Activated CD4-positive, alpha-beta T cell treated with anti-CD3 and anti-CD28 coated beads, Interleukin-2, amount 50 U/mL, for 1 hour (primary cell): ENCODE measurements at regions not wholly inside any gene's neighbourhood (a gene's known extent, or its start where the extent isn't known, plus 50 kb on each side); places are given as distances from the start of the nearest gene placed in this dataset.

Experiments used
- DNase-seq: peaks from one replicate; pipeline ENCODE4 v3.0.0-alpha.2; 2020

DNA sequence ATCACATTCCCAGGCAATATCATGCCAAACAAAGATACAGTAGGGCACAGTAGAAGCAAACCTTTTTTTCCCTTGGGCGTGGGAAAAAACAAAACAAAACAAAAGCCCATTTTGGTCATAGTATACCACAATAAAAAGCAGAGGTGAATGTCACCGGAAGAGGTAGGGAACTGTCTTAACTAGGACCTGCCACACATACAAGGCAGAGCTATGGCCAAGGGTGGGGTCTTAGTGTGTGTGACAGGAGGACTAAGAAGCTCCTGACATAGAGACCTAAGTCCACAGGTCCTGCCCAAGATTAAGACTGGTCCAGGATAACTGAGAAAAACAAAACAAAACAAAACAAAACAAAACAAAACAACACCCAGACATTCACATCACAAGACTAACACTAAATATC, 441.2 kb upstream of the DSEL start:
- no peak for DNase-seq

DNA sequence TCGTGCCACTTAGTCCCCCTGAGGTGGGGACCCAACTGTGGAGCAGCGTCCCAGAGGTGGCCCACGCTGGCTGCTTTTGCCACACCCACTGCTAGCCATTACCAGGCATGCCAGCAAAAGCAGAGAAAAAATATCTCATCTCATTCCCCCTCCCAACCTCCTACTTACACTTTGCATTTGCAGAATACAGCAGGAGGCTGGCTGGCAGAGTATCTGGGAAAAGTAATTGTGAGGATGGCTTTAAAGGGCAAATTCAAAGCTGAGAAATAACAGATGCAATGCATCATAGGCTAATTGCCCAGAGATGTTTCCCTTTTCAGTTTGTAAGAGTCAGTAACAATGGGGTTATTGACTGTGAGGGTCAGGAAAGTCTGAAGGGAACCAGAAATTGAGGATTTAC, 438.1 kb upstream of the DSEL start:
- DNase-seq, result no peak

DNA sequence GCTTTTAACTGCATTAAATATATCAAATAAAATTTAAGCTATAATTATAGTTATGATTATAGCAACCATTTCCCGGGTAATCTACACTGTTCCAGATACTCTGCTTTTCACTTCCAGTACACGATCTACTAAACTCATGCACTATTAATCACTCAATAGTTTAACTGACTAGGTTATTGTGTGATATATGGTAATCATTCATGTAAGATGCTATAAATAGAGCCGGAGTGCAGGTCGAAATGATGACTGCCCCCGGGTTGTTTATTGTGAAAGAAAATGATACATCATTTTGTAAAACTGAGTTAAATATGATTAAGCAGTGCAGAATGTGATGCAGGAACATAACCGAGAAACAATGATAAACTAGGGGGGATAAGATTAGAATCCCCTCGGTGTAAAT, 434.6 kb upstream of the DSEL start:
- no peak for DNase-seq

DNA sequence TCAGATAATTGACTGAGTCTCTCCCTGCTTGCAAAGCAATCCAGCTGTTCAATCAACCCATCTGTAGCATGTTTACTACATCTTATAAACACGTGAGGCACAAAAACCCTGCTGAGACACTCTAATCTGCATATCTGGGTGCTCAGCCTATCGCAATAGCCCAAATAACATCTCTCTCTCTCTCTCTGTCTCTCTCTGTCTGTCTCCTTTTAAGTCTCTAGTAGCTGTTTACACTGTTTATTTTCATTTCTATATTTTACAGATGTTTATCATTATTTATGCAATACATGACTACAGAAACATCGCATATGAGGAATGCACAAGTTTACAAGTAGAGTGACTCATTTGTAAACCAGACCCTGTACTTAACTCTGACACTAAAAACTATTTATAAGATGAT, 422.1 kb upstream of the DSEL start:
- no peak for DNase-seq

DNA sequence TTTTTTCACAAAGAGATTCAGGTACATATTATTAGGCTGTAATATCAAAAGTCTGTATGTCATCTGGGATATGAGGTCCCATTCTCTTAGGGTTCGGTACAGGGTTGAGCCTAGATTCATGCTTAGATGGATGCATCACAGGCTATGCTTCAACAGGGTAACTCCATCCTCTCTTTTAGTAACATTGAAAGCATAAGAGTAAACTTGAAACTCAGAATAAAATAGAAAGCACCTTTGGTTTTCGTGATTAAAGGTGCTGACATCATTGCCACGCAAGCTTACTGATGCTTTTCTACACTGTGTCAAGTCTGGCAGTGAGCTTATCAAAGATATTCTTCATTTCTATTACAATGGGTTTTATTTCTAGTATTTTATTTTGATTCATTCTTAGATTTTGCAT, 419.1 kb upstream of the DSEL start:
- no peak for DNase-seq

DNA sequence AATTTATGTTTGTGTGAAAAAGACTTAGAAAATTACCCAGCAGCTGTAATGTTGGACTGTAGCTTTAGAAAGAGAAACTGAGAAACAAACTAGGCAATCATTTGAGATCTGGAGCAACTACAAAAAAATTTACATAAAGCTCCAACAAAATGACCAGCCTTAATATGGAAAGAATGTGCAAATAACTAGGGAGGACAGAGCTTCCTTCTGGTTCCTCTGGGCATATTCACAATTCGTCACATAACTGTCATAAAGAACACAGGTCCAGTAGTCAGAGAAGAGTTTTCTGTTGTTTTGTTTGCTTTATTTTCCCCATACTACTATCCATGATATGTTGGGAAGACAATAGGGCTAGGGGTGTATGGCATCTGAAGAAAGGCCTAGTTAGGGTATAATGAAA, 416.8 kb upstream of the DSEL start:
- DNase-seq, result no peak

DNA sequence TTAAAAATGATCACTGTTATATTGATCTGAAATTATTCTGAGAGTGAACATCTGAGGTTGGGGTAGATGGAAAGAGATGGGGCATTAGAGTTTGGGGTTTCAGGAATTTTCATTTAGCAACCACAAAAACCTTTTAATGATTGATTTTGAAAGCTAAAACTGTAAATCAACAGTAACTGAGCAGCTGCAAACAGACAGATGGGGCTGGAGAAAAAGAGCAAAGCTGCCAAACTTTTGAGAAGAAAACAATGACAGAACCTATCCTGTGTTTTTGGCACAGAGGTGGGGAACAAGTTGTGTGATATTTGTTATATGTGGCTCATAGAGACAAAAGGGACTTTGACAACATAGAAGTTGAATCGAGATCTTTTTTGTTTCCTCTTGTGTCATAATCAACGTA, 415.8 kb upstream of the DSEL start:
- DNase-seq, result no peak

DNA sequence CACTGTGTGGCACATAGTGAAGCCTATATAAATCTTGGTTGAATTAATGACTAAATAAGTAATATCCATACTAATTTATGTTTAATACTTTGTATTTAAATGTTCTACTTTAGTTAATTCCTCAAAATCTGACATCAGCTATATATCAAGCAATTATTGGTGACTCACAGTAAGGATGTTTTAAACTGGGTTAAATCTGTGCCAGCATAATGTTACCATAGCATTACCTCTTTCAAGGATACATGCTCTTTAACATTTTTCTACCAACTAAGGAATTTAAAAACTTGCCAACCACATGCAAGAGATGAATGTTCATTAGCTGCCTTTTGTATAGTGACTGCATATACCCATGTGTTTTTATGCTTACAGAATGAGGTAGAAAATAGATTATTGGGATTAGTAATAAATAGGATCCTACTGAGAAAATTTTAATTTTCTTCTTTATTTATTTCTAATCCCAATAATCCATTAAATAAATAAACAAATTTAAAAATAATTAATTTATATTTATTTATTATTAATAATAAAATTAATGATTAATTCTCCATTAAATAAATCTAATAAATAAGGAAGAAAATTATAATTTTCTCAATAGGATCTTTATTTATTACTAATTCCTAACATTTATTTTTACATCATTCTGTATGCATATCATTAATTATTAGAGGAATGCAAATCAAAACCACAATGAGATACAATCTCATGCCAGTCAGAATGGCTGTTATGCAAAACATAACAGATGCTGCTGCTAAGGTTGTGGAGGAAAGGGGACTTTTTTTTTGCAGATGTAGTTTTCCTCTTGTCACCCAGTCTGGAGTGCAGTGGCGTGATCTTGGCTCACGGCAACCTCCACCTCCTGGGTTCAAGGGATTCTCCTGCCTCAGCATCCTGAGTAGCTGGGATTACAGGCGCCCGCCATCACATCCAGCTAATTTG, 410.7 kb upstream of the DSEL start:
- no peak for DNase-seq

DNA sequence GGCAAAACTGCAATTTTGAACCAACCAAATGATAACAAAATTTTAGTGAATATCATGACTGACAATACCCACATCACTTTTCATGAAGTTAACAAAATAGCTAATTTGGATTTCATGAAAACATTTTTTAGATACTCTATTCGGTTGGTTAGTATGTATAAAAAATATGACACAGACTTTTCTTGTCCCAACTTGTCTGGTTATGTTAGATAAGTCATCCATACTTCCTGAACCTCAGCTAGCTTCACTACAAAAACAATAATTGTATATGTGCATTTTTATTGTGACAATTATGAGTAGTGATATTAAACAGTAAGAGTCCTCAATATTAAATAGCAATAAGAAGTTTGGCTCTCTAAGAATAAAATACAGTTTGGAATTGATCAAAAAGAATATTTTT, 408.1 kb upstream of the DSEL start:
- no peak for DNase-seq

DNA sequence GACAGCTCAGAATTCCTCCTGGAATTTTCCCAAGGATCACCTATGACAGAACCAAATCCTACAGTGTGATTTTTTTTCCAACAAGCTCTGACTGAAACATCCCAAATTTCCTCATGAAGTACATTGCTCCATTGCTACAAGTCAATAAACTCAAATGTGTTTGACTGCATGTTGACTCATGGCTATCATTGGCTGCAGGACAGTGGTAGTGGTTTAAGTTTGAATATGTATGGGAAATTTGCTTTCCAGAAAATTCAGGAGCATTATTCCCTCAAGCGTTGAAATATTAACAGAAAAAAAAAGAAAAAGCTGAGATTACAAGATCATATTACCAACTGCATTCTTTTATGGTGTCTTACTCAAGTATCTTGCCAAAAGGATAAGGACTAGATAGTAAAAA, 402.8 kb upstream of the DSEL start:
- no peak for DNase-seq

DNA sequence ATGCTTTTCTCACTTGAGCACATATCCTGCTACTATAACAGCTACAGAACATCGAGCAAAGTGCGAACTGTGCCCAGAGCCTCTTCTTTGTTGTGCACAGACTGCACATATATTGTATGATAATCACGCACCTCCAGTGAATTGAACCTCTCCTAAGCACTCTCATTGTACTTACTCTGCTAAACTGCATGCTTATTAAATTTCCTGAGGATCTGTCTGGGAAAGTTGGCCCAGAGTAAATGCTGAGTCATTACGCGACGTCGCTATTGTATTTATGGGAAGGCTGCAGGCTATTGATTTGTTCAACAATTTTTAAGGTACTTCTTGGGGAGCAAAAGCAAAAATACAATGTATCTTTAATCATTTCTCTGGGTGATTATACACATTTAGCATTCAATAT, 399.6 kb upstream of the DSEL start:
- DNase-seq, result no peak

DNA sequence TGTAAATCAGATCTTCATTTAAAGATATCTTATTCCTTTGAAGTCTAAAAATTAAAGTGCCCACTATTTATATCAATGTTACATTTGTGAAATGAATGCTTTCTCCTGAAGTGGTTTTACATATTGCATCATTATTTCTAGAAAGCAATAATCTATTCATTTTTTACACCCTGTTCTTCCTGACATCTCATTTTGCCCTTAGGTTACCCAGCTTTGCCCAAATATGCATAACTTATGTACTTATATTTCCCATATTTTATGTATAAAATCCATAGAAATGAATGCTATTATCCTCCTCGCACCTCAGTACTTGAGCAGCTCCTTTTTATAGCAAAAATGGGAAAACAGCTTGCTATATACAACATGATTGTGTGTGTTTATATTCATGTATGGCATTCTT, 396.5 kb upstream of the DSEL start:
- DNase-seq, result no peak

DNA sequence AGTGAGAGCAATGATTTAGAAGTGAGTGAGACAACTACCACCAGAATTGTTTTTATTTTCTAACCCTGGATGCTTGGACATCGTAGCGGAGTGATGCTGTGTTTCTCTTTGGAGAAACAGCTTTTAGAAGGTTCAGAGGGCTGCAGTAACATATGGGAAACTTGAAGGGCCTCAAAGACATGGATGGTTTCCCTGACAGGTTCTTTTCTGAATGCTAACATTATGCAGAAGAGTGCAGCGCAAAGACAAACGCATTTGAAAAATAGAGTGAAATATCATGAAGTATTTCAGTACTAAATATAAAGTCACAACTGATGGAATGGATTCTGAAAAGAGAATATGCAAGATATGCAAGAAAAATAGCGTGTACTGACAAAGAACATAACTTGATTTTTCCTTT, 385.1 kb upstream of the DSEL start:
- DNase-seq, result no peak

DNA sequence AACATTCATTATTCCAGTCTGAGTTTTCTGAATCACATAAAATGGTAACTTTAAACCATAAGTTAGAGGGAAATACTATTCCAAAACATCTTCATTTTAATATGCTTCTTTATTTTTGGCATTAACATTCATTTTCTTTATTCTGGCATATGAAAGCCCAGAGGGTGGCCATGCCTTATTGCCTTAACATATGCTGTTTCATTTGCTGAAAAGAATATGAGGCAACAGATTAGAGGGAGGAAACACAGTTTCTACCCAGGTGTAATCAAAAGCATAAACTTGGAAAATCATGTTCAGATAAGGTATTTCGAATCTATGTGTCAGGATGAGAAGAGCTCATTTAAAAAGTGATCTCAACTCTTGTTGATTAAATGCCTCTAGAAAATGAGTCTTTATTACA, 379.9 kb upstream of the DSEL start:
- no peak for DNase-seq

DNA sequence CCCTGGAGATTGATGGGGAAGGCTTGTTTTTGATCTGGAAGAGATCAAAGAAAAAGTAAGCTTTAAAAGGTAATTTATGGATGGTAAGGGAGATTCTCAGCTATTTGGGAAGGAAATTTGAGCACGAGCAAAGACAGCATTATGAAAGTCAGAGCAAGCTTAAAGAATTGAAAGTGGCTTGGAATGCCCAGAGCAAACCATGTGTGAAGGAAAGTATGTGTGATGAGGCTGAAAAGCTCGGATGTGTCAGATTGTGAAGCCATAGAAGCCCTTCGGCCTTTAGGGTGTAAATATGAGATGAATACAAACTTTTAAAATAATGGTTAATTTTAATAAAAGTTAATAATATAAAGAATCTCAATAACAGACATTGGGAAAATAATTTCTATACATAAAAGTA, 377.4 kb upstream of the DSEL start:
- no peak for DNase-seq

DNA sequence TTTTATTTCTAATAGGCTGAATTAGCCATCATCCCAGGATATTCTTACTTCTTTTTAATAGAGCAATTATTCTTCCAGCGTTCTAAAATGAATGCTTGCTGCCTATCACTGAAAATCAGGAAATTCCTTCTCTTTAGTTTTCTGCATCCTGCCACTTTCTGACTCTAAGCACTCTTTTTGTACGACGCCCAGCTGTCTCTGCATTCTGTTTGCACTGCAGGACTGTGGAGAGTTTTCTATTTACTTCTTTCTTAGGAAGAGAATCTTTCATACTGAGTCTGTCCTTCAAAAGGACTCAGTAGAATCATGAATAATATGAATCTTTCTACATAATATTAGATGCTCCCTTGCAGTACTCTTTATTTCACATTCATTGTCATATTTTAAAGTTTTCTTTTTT, 360.4 kb upstream of the DSEL start:
- no peak for DNase-seq

DNA sequence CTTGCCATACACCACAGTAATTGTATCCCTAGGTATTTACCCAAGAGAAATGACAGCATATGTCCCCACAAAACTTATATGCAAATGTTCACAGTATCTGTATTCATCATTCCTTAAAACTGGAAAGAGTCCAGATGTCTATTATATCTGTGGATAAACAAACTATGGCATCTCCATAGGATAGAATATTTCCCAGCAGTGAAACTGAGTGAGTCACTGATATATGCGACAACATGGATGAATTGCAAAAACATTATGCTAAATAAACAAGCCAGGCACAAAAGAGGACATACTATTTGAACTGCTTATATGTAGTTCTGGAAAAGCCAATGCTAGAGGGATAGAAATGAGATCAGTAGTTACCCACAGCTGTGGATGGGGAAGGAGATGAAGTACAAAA, 359.4 kb upstream of the DSEL start:
- no peak for DNase-seq

DNA sequence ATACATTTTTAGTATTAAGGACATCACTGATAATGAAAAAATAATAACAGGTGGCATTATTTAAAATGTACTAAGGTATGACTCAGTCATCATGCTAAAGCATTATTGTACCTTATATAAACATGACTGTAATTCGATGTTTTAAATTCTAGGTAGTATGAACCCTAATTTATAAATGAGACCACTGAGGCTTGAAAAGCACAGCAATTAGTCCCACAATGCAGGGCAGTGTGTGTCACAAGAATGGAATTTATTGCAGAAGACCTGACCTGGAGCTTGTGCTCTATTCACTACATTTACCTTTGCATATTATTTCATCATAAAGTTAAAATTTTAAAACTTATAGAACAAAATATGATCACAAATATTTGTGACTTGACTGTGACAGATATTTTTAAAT, 358.5 kb upstream of the DSEL start:
- no peak for DNase-seq

DNA sequence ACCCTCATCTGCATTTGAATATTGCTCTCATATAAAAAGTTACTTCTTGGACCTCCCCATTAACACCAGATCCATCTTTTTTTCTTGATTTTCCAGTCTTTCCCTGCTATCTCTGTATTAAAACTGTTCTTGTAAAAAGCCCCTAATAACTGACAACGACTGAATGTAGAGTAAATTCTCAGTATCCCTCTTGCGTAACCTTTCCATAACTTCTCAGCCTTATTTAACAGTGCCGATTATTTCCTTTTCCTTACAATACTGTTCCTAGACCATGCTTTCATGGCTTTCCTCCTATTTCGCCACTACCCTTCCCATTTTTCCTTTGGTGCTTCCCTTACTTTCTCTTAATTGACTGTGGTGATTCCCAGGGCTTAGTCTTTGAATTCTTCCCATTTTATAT, 348.9 kb upstream of the DSEL start:
- DNase-seq, result no peak

DNA sequence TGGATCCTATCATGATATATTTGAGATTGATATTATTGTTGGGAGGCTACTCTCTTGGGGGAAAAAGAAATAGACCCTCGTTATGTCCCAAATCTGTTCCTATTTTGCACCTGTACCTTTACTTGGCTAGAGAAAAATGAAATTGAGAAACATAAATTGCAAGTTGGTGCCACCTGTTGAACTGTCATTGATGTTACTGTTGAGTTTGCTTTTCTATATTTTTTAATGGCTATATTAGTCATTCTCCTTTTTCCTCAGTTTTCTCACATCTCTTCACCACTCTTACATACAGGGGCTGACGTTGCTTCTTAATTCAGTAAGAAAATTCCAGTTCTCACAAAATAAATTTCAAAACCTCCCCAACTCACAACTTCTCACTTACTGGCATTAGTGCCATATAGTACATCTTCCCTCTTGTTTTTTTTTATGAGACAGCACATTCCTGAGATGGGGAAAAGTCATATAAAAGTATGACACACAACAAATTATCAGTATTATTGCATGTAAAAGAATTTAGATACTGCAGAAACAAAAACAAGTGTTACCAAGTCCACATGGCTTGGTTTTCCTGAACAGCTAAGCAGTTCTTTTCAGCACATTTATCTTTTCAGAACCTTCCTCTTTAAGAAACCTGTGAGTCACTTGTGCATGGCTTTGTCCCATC, 348.3 kb upstream of the DSEL start:
- DNase-seq, result no peak

DNA sequence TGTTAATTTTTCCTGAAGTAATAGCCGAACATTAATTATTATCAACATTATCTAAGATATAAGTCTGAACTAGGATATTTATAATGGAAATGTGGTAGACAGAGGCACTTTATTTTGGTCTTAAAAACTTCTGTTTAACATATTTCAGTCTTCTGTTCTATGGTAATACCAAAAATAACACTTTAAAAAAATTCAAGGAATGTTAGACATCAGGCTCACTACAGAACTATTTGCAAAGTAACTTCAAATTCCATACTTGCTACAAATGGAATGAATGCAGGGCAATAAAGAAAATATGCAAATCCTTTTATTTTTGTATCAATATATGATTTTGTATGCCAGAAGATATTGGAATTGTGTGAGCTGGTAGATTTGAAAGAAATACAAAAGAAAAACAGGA, 345.5 kb upstream of the DSEL start:
- DNase-seq, result no peak

DNA sequence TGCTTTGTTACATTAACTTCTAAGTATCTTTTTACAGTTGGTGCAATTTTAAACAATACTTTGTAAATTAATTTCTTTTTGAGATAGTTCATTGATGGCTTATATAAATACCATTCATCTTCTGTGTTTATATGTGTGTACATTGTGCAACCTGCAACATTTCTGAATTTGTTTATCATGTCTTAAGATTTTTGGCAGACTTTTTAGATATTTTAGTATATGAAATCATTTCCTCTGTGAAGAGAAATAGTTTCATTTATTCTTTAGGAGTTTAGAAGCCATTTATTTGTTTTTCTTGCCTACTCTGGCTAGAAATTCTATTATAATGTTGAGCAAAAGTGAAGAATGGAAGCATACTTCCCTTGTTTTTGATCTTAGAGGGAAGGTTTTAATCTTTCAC, 337.8 kb upstream of the DSEL start:
- DNase-seq, result no peak

DNA sequence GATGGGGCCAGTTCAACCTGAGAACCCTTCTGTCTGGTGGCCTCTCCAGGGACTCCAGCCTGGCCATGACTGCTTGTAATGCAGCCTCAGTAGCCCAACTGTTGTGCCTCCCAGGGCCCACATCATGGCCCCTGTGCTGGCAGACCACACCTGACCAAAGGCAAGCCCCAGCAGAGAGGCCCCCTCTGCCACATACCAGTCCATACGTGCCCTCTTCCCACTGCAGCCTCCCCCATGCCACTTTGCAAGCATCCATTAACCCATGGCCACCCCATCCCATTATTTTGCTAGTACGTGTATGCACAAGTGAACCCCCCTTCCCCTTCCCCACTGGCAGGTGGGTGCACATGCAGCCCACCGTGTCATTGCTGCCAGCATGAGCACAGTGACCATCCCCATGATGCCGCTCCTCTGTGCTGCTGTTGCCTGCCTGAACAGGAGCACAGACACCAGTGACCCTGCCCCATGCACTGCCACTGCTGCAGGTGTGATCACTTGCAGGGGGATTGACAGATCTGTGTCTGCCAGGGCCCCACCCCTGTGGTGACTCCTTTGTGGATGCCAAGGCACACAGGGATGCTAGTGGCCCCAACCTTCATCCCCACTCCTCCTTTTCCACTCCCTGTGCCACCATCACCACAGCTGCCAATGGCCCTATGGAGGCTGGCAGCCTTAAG, 330.0 kb upstream of the DSEL start:
- DNase-seq, result no peak

DNA sequence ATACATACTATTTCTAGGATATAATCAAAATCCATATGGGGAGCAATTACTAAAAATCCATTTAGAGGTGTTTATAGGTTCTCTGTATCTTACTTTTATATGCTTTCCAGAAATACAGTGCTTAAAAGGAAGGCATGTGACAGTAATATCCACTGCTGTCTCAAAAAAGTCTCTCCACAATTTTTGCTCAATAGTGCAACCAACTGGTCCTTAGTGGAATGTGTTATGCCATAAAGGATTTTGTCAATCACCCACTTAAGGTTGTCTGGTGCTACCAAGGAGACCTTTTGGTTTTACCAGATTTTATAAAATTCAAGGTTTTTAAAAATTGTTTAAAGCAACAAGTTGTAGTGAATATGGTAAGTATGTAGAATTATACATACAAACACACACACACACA, 328.5 kb upstream of the DSEL start:
- no peak for DNase-seq
